Aorta (tissue), 5 donors: ENCODE measurements at regions not wholly inside any gene's neighbourhood (a gene's known extent, or its start where the extent isn't known, plus 50 kb on each side); places are given as distances from the start of the nearest gene placed in this dataset.

Source experiments
- ATAC-seq: fragments of 200-7000 bp; cut with Tn5 transposase; one replicate; pipeline ENCODE4 v1.9.1; 2022; ENCODE audit warnings: moderate library complexity; ENCODE audit not compliant: low FRiP score
- DNase-seq, 2 donors: peaks; one replicate each; pipeline ENCODE4 v3.0.0-alpha.2; 2020
- H3K27ac ChIP-seq, 2 donors: one replicate each; pipeline ENCODE4 v1.5.1; 2013; ENCODE audit warnings: low read length in 2 of 2, mild to moderate bottlenecking in 2 of 2, moderate library complexity in 2 of 2, control low read depth in 1 of 2, inconsistent platforms in 1 of 2, low read depth in 1 of 2
- H3K27me3 ChIP-seq, 2 donors: one replicate each; pipeline ENCODE4 v1.6.1; 2013; ENCODE audit warnings: control low read depth in 1 of 2, low read length in 1 of 2, mild to moderate bottlenecking in 1 of 2, moderate library complexity in 1 of 2; ENCODE audit not compliant: insufficient read depth in 2 of 2, control insufficient read depth in 1 of 2
- H3K36me3 ChIP-seq, 2 donors: one replicate each; pipeline ENCODE4 v1.6.1; 2013; ENCODE audit warnings: control low read depth in 1 of 2, low read length in 1 of 2, mild to moderate bottlenecking in 1 of 2; ENCODE audit not compliant: insufficient read depth in 2 of 2, control insufficient read depth in 1 of 2
- H3K4me1 ChIP-seq, 2 donors: one replicate each; pipeline ENCODE4 v1.6.1; 2013; ENCODE audit warnings: low read length in 2 of 2, control low read depth in 1 of 2, mild to moderate bottlenecking in 1 of 2, moderate library complexity in 1 of 2; ENCODE audit not compliant: insufficient read depth in 2 of 2, control insufficient read depth in 1 of 2
- H3K4me3 ChIP-seq, 2 donors: one replicate each; pipeline ENCODE4 v1.5.1; 2013; ENCODE audit warnings: low read length in 2 of 2, control low read depth in 1 of 2, mild to moderate bottlenecking in 1 of 2
- H3K9me3 ChIP-seq: one replicate; pipeline ENCODE4 v1.6.1; 2013; ENCODE audit warnings: mild to moderate bottlenecking, low read length; ENCODE audit not compliant: control insufficient read depth
- WGBS, 2 donors: extraction: QIAGEN DNeasy Blood & Tissue Kit; methylation state at CpG; one replicate each; pipeline ENCODE4 v1.1.7; 2013; 5-methylcytosine and 5-hydroxymethylcytosine counted together
- intact Hi-C, 2 donors: fragments of 100-400 bp; cut with DNase I; formaldehyde crosslinking; loops; one replicate each; pipeline versions ENCODE4 v1.14.2 to v1.15.0; 2022
- donor health status: healthy with polysubstance abuse.
- donor health status: Bipolar disorder and iron deficiency.
- donor health status: DM: no; HTN: no; CAD: no.
- donor health status: DM: no; HTN: no; CAD: no.
- donor health status: DM: yes; HTN: yes; CAD: no.

- Histone ChIP-seq H3K27me3 (no peaks in the 10 kb centered on the region), H3K9me3 (no peaks in the 10 kb centered on the region), H3K4me3 (no peak overlapping the region), H3K36me3 (no peaks in the 10 kb centered on the region), H3K27ac (no peak overlapping the region), H3K4me1 (peaks cover 0 to 5% of the 10 kb centered on the region in 2 donors)
- WGBS, 2 donors, result 62 to 63% methylated on average over 7 of the region's 7 CpGs
- no peak for DNase-seq
- no peak for ATAC-seq
- intact Hi-C loops, result no loop called here
Observed at GRCh38 chr1:218705911-218706893, 361.1 kb downstream of the TGFB2 start.

DNA sequence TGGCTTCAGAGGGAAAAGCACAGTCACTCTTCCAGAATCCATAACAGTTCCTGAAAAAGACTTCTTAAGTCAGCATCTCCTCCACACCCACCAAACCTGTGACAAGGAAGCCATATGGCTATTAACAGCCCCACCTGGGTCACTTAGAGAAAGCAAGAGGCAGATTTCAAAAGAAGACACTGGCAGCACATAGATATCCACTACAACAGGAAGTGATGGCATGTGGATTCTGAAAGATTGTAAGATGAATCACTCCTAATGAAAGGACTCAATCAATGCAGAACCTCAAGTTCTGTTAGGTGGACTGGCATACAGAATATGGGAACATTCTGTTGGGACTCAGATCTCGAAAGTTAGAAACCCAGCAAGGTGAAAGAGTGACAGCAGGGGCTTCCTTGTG is 365.9 kb downstream of the TGFB2 start:
- Histone ChIP-seq H3K36me3 (no peaks in the 10 kb centered on the region), H3K27ac (no peak overlapping the region), H3K9me3 (no peaks in the 10 kb centered on the region), H3K27me3 (no peaks in the 10 kb centered on the region), H3K4me3 (no peak overlapping the region), H3K4me1 (peaks cover 0 to 2% of the 10 kb centered on the region in 2 donors)
- 94 to 95% methylated on average over 1 of the region's 1 CpG for WGBS, 2 donors
- DNase-seq, result no peak
- intact Hi-C loops, result no loop called here
- no peak for ATAC-seq

GRCh38 chr1:218711884-218712674 is 366.9 kb downstream of the TGFB2 start:
- WGBS, 2 donors, result 88 to 89% methylated on average over 9 of the region's 9 CpGs
- DNase-seq (no peak), ATAC-seq (peak; percentile 68)
- Histone ChIP-seq H3K27me3 (no peaks in the 10 kb centered on the region), H3K36me3 (no peaks in the 10 kb centered on the region), H3K27ac (no peak overlapping the region), H3K4me3 (no peak overlapping the region), H3K4me1 (no peaks in the 10 kb centered on the region), H3K9me3 (no peaks in the 10 kb centered on the region)
- intact Hi-C loops, result no loop called here

DNA sequence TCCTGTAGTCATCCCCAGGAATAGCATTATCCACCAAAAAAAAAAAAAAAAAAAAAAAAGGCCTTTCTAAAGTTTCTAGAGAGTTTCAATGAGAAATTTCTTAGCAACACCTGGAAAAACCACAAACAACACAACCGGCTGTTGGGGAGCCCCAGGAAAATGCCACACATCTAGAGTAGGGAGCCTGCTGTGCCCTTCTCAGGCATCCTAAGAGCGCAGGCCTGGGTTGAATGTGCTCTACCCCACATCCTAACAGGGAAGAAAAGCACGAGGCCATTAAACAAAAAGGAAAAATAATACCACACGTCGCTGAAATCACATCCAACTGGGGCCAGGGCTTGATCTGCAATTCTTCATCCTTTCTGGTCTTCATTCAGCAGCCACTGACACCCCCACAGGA is 367.5 kb downstream of the TGFB2 start:
- Histone ChIP-seq H3K36me3 (no peaks in the 10 kb centered on the region), H3K27me3 (no peaks in the 10 kb centered on the region), H3K4me1 (no peaks in the 10 kb centered on the region), H3K4me3 (no peak overlapping the region), H3K9me3 (no peaks in the 10 kb centered on the region), H3K27ac (no peak overlapping the region)
- intact Hi-C loops, result no loop called here
- 85 to 92% methylated on average over 5 of the region's 5 CpGs for WGBS, 2 donors
- DNase-seq (no peak), ATAC-seq (no peak)

- intact Hi-C loops, result no loop called here
- ATAC-seq, result no peak
- WGBS, 2 donors, result 92 to 96% methylated on average over 3 of the region's 3 CpGs
Observed at GRCh38 chr1:218715961-218716669, 371.0 kb downstream of the TGFB2 start.

GRCh38 chr1:218717575-218717974 is 372.4 kb downstream of the TGFB2 start:
- Histone ChIP-seq H3K27ac (no peak overlapping the region), H3K36me3 (no peaks in the 10 kb centered on the region), H3K4me3 (no peak overlapping the region), H3K9me3 (no peaks in the 10 kb centered on the region), H3K27me3 (no peaks in the 10 kb centered on the region), H3K4me1 (no peaks in the 10 kb centered on the region)
- intact Hi-C loops, result no loop called here
- DNase-seq, result no peak
- WGBS, 2 donors, result 0 to 6% methylated on average over 1 of the region's 1 CpG
- ATAC-seq, result no peak

More at GRCh38 chr1:218715961-218716669, 371.0 kb downstream of the TGFB2 start:
- Histone ChIP-seq H3K9me3 (no peaks in the 10 kb centered on the region), H3K4me1 (no peaks in the 10 kb centered on the region), H3K4me3 (no peak overlapping the region), H3K27me3 (no peaks in the 10 kb centered on the region), H3K27ac (no peak overlapping the region), H3K36me3 (no peaks in the 10 kb centered on the region)
- no peak for DNase-seq

- no peak for DNase-seq
- no peak overlapping the region for H3K4me3 ChIP-seq
- no peaks in the 10 kb centered on the region for H3K4me1 ChIP-seq
- 85 to 89% methylated on average over 3 of the region's 3 CpGs for WGBS, 2 donors
- H3K36me3 ChIP-seq, result no peaks in the 10 kb centered on the region
- H3K27ac ChIP-seq, result no peak overlapping the region
- no peaks in the 10 kb centered on the region for H3K9me3 ChIP-seq
- no peaks in the 10 kb centered on the region for H3K27me3 ChIP-seq
- no peak for ATAC-seq
- intact Hi-C loops, result no loop called here
Observed at GRCh38 chr1:218718206-218718605, 373.1 kb downstream of the TGFB2 start.

- ATAC-seq, result no peak
- Histone ChIP-seq H3K36me3 (no peaks in the 10 kb centered on the region), H3K4me3 (no peak overlapping the region), H3K4me1 (no peaks in the 10 kb centered on the region), H3K27me3 (no peaks in the 10 kb centered on the region), H3K27ac (no peak overlapping the region), H3K9me3 (no peaks in the 10 kb centered on the region)
- intact Hi-C loops, result no loop called here
- no peak for DNase-seq
- 95% methylated on average over 4 of the region's 4 CpGs for WGBS, 2 donors
Observed at GRCh38 chr1:218718977-218719376, 373.8 kb downstream of the TGFB2 start.
